ENCODE measurements at regions not wholly inside any gene's neighbourhood (a gene's known extent, or its start where the extent isn't known, plus 50 kb on each side); places are given as distances from the start of the nearest gene placed in this dataset.

GRCh38 chr2:111235192-111236015, 114.7 kb downstream of the BCL2L11 start:
- ATAC-seq (no peak), DNase-seq (peak in 1 of 6 donors; percentile 18), FAIRE-seq (no peak)
- 82 to 87% methylated on average over 13 of the region's 13 CpGs for WGBS, 2 donors
- no peaks in the 10 kb centered on the region for H3K36me3 ChIP-seq
- no peaks in the 10 kb centered on the region for H3K27me3 ChIP-seq
- no peak overlapping the region for H3K27ac ChIP-seq
- no peak overlapping the region for H3K4me3 ChIP-seq
- peaks cover 0 to 6% (median 0%) of the 10 kb centered on the region in 3 donors for H3K4me1 ChIP-seq
- no peaks in the 10 kb centered on the region for H3K9me3 ChIP-seq
- TF ChIP-seq CTCF (IDR thresholded peaks at IDR 0.05) = no peak
- intact Hi-C loops (cut with DNase I) = no loop called here

GRCh38 chr2:111236025-111236424, 115.3 kb downstream of the BCL2L11 start:
- no peaks in the 10 kb centered on the region for H3K9me3 ChIP-seq
- FAIRE-seq (no peak), DNase-seq (peak in 4 of 6 donors; percentile 30 to 69 (median 57)), ATAC-seq (peak in 3 of 4 donors; percentile 63 to 77 (median 73))
- H3K4me3 ChIP-seq = no peak overlapping the region
- peaks cover 0 to 6% (median 0%) of the 10 kb centered on the region in 3 donors for H3K4me1 ChIP-seq
- H3K36me3 ChIP-seq = no peaks in the 10 kb centered on the region
- H3K27ac ChIP-seq = no peak overlapping the region
- no peak for TF ChIP-seq CTCF (IDR thresholded peaks at IDR 0.05)
- no peaks in the 10 kb centered on the region for H3K27me3 ChIP-seq
- intact Hi-C loops (cut with DNase I) = no loop called here
- 47 to 59% methylated on average over 3 of the region's 3 CpGs for WGBS, 2 donors

- Histone ChIP-seq H3K4me3 (no peak overlapping the region), H3K27ac (no peak overlapping the region), H3K36me3 (no peaks in the 10 kb centered on the region), H3K4me1 (peaks cover 0 to 6% (median 0%) of the 10 kb centered on the region in 3 donors), H3K27me3 (no peaks in the 10 kb centered on the region), H3K9me3 (no peaks in the 10 kb centered on the region)
- WGBS, 2 donors = 85 to 93% methylated on average over 2 of the region's 2 CpGs
- FAIRE-seq (no peak), DNase-seq (no peak), ATAC-seq (no peak)
- intact Hi-C loops (cut with DNase I) = no loop called here
- TF ChIP-seq CTCF (IDR thresholded peaks at IDR 0.05) = no peak
Observed at GRCh38 chr2:111238296-111238695, 117.6 kb downstream of the BCL2L11 start.

GRCh38 chr2:111239107-111239506, 118.4 kb downstream of the BCL2L11 start:
- FAIRE-seq (no peak), DNase-seq (no peak), ATAC-seq (no peak)
- intact Hi-C loops (cut with DNase I) = no loop called here
- TF ChIP-seq CTCF (IDR thresholded peaks at IDR 0.05) = no peak
- H3K27ac ChIP-seq = no peak overlapping the region
- no peaks in the 10 kb centered on the region for H3K9me3 ChIP-seq
- H3K4me3 ChIP-seq = no peak overlapping the region
- no peaks in the 10 kb centered on the region for H3K27me3 ChIP-seq
- no peaks in the 10 kb centered on the region for H3K36me3 ChIP-seq
- 97 to 99% methylated on average over 4 of the region's 4 CpGs for WGBS, 2 donors
- peaks cover 0 to 6% (median 0%) of the 10 kb centered on the region in 3 donors for H3K4me1 ChIP-seq
